C1 segment of cervical spinal cord (tissue), 14 donors: ENCODE measurements at regions not wholly inside any gene's neighbourhood (a gene's known extent, or its start where the extent isn't known, plus 50 kb on each side); places are given as distances from the start of the nearest gene placed in this dataset.
"Not testable (repeated sequence)": the region's sequence is repeated elsewhere in the genome, so short reads cannot be mapped to it uniquely, and the experiment has no call there.

Experiments used
- DNase-seq, 14 donors: peaks; one replicate each; lab custom pipeline; 2025; lab: John Stamatoyannopoulos, UW

DNA sequence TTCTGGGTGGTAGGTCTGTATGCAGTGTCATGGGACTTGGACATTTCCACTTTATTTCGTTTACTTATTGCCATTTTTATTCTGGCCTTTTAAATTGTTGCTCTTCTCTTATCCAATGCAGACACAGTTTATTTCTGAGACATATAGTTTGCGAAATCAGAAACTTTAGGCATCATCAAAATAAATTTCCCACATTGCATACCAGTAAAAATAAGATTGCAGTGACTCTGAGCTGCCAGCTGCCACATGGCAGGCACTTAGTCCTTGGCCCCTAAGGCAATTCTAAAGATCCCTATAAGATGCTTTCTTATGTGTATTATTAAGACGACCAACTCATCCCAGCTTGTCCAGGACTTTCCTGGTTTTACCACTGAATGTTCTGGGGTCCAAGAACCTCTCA is 81.8 kb upstream of the ANKRD1 start:
- DNase-seq = no peak

DNA sequence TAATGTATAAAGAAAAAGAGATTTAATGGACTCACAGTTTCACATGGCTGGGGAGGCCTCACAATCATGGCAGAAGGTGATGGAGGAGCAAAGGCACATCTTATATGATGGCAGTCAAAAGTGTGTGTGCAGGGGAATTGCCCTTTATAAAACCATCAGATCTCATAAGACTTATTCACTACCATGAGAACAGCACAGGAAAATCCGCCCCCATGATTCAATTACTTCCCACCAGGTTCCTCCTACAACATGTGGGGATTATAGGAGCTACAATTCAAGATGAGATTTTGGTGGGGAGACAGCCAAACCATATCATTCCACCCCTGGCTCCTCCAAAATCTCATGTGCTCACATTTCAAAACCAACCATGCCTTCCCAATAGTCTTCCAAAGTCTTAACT is 82.5 kb upstream of the ANKRD1 start:
- DNase-seq = not testable (repeated sequence)

DNA sequence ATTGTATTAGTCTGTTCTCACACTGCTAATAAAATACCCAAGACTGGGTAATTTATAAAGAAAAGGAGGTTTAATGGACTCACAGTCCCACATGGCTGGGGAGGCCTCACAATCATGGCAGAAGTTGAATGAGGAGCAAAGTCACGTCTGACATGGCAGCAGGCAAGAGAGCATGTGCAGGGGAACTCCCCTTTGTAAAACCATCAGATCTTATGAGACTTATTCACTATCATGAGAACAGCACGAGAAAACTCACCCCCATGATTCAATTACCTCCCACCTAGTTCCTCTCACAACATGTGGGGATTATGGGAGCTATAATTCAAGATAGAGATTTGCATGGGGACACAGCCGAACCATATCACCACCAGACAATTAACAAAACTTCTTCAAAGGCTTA is 84.4 kb upstream of the ANKRD1 start:
- DNase-seq = not testable (repeated sequence)

- peak in 10 of 14 donors; percentile 26 to 75 (median 60) for DNase-seq
Observed at GRCh38 chr10:91006001-91006751, 85.3 kb upstream of the ANKRD1 start.

DNA sequence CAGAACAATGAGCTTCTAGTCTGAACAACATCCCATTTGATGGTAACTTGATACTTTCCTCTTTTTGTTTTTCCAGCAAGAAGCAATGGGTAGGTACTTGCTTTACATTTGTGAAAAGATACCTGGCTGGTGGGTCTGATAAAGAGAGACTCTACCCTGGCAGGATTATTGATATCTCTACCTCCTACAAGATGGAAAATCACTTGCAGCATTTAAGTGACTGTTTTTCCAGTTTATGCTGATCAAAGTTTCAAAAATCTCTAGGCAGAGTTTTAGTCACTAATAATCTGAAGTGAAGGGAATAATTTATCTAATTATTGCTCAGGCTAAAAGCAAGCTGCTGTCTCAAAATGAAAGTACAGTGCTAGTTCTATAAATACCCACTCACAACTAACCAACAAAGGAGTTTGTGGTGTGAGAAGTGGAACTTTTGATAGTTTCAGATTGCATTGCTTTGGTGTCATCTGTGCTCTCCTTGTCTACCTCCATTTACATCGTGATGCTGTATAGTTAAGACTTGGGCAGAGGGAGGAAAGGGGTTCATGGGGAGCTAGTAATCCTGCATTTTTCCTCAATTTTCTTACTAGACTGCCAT is 86.0 kb upstream of the ANKRD1 start:
- DNase-seq = no peak

GRCh38 chr10:91007655-91008054 is 86.8 kb upstream of the ANKRD1 start:
- DNase-seq = no peak

- DNase-seq = no peak
Observed at GRCh38 chr10:91009121-91009520, 88.2 kb upstream of the ANKRD1 start.

DNA sequence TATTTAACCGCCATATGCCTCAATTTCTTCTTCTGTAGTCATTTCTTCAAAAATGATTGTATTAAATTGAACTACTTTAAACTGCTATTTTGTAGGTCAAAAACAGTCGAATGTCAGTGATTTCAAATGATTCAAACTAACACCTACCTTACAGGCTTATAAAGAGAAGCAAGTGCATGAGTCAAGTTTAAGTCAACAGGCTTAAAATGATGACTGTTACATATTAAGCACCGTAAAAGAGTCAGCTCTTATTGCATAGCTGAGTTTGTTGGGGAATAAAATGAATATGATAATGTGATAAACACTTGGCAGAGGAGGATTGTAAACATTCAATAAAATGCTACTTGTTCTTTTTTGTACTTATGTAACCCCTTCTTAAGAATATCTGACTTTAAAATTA is 90.1 kb upstream of the ANKRD1 start:
- DNase-seq = no peak

DNA sequence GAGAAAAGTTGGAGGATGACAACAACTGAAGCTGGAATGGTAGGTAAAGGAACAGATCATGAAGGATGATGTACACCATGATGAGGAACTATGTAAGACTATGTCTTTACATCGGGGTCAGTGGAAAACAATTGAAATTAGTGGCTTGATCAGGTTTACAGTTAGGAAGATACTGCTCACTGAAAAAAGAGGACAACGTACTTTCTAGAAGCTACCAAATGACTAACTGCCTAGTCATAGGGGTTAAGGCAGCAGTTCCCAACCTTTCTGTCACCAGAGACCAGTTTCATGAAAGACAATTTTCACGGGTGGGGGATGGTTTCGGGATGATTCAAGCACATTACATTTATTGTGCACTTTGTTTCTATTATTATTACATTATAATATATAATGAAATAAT is 91.6 kb upstream of the ANKRD1 start:
- no peak for DNase-seq

- DNase-seq = no peak
Observed at GRCh38 chr10:91013985-91014384, 93.1 kb upstream of the ANKRD1 start.

- no peak for DNase-seq
Observed at GRCh38 chr10:91017198-91017597, 96.3 kb upstream of the ANKRD1 start.

DNA sequence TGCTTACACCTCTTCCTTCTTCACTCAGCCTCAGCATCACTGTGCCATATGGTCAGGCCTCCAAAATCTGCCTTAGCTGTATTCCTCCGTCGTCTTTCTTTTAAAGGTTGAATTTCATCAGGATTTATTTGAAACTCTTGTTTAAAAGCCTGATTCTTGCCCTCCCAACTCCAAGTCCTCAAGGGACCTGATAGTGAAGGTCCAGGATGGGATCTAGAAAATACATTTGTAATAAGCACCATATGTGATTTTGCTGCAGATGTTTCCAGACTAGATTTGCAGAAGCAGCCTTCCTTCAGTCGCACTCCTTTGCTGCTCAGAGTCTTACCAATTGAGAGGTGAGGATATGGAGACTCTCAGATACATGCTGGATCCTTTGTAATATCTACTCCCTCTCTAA is 101.0 kb upstream of the ANKRD1 start:
- DNase-seq = peak in 1 of 14 donors; percentile 58

DNA sequence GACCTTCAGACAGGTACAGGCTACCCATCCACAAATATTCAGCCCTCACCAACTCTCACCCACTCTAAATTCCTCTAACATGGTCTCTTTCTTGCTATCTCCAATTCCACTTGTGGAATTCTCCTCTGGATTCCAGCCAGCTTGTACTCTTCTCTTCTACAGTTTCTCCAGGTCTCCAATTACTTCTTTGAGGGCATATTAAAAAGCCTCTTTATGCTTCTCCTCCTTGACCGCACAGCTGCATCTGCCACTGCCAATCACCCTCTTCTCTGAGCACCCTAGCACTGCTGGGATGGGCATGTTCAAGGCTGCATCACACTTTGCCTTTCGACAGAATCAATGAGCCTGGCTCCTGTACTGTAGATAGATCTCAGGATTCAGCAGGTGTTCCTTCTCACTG is 101.5 kb upstream of the ANKRD1 start:
- peak in 2 of 14 donors; percentile 18 to 59 for DNase-seq

DNA sequence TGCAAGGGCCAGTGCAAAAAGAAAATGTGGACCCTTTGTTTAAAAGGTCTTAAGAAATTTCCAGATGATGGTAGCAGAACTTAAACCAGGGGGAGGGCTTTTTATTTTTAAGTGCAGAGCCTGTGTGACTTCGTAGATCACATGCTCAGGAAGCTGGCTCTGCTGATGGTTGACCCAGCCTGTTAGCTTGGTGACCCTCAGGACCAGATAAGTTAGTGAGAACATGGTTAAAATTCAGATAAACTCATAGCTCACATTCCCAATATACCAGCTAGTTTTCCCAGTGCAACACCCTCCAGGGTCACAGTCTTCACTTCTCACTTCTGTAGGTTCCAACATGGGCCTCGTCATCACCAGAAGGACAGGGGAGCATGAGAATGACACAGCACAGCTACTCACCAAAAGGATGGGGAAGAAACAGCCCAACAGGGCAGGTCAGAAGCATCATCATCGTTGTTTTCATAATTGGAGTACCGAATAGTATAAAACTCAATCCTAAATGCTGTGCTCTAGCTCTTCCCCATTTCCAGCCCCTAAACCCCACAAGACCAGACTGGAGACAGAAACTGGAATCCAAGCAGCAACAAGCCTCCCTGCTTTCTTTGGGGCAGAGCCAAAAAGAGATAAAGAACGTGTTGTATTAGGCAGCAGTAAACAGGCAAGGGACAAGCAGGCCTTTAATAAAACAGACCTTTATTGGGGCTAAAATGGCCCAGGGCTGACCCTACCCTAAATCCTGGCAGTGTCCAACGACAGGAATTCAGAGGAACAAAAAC is 102.2 kb upstream of the ANKRD1 start:
- peak in 11 of 14 donors; percentile 6 to 87 (median 53) for DNase-seq

GRCh38 chr10:91023700-91024398 is 103.0 kb upstream of the ANKRD1 start:
- no peak for DNase-seq

GRCh38 chr10:91024541-91024940 is 103.7 kb upstream of the ANKRD1 start:
- peak in 1 of 14 donors; percentile 5 for DNase-seq

- no peak for DNase-seq
Observed at GRCh38 chr10:91032611-91033206, 111.8 kb upstream of the ANKRD1 start.

- DNase-seq = no peak
Observed at GRCh38 chr10:91033324-91033950, 112.5 kb upstream of the ANKRD1 start.

DNA sequence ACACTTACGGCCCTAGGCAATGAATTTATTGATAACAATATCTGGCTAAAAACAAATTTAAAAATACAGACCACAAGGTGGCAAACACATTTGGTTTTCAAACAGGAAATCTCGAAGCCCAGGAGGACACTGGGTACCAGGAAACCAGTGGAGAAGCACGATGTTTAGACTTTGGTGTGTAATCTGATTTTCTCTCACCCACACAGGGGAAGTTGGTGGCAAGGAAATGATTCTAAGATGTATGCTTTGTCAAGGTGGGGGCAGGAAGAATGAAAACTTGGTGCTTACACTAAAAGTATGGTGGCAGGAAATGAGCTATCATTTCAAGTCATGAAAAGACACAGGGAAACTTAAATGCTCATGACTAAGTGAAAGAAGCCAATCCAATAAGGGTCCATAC is 113.2 kb upstream of the ANKRD1 start:
- no peak for DNase-seq

DNA sequence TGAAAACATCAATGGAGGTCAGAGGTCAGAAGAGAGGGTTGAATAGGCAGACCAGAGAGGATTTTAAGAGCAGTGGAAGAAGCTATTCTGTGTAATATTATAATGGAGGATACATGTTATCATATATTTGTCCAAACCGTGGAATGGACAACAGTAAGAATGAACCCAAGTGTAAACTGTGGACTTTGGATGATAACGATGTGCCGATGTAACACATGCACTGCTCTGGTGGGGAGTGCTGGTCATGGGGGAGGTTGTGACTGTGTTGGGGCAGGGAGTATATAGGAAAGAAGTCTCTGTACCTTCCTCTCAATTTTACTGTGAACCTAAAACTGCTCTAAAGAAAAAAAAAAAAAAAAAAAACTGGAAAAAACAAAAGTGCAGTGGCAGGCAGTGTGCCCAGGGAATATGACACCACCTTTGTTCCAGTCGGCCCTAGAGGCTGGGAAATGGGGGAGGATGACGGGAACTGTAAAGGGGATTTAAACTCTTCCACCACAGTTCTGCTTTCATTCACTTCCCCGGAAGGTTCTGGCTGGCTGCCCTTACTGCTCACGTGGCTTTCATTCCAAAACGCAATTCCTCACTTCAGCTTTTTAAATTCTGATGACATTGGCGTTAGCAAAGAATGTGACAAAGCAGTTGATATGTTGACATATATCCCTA is 113.7 kb upstream of the ANKRD1 start:
- peak in 8 of 14 donors; percentile 8 to 66 (median 28) for DNase-seq
